GM04504 (cell line): ENCODE measurements at regions not wholly inside any gene's neighbourhood (a gene's known extent, or its start where the extent isn't known, plus 50 kb on each side); places are given as distances from the start of the nearest gene placed in this dataset.
A peak's percentile ranks its signal among the peaks of the same experiment; 100 is the strongest.
"Not testable (repeated sequence)": the region's sequence is repeated elsewhere in the genome, so short reads cannot be mapped to it uniquely, and the experiment has no call there.

Experiments
- DNase-seq: peaks from one replicate; pipeline ENCODE4 v3.0.0-alpha.2; 2012; ENCODE audit warnings: low read depth

DNA sequence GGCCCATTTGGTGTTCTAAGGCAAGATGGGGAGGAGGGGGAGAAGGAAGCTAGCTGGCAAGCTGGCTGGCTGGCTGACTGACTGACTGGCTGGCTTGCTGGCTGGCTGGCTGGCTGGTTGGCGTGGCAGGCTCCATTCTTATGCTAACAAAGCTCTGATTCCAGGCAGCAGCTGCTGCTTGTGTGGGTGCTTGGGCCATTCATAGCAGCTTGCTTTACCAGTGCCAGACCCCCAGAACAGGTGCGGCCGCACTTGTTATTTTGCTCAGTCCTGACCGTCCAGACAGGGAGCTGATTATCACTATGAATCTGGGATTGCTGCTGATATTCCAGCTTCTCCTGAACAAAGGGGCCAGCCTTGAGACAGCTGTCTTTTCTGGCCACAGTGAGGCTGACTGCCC is 131.2 kb upstream of the PAK3 start:
- no peak for DNase-seq

DNA sequence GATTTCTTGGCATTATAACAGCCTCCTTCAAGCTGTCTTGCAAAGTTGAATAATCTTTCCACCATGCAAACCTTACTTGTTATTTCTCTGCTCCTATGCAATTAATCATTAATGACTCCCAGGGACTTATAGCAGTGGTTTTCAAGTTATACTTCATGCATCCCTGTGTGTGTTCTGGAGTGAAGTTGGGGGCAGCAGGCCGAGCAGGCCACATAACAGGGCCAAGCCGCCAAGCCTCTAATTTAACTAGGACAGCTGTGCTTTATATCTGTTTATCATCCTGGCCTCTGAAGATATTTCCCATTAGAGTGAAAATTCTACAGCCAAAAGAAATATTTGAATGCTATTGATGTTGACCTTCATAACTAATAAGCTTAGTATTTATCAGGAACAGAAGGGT is 133.5 kb upstream of the PAK3 start:
- DNase-seq, result no peak

DNA sequence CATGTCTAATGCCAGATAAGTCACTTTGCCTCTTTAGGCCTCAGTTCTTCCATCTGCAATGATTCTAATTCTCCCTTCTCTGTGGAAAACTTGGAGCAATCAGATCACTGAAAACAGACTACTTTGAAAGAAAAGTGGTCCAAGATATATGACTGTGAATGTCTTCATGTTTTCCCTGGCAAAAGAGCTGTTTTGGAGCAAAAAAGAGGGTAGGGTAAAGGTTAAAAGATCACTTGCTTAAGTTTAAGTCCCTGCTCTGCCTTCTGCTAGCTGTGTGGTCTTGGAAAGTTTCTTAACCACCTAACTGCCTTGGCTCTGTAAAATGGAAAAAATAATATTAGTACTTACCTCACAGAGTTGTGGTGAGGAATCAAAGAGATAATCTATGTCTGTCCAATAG is 140.3 kb upstream of the PAK3 start:
- DNase-seq, result no peak

DNA sequence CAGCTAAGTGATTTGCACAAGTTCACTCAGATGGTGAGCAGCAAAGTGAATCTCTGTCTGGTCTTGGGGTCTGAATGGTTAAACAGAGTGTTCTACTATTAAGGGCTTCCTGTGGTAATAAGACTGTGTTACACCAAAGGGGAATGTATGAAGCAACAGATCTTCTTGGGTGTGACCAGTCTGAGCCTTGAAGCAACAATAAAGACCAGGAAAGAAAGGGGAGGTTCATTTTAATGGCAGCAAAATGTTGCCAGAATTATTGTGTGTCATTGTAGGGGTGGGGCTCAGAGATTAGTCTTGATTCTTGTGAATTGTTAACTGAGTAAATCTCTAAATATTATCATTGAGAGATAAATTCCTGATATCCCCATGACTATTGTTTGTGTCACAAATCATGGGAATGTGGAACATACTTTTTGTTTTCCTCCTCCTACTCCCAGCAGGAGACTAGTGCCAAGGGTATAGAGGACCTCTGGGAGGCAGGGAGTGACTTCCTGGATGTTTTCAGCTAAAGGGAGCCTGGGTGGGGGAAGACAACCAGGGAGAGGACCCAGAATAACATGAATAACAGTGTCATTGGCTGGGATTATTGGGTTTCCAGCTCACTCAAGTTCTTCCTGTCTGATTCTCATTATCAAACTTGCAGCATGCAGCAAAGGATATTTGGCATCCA is 141.4 kb upstream of the PAK3 start:
- DNase-seq, result no peak

DNA sequence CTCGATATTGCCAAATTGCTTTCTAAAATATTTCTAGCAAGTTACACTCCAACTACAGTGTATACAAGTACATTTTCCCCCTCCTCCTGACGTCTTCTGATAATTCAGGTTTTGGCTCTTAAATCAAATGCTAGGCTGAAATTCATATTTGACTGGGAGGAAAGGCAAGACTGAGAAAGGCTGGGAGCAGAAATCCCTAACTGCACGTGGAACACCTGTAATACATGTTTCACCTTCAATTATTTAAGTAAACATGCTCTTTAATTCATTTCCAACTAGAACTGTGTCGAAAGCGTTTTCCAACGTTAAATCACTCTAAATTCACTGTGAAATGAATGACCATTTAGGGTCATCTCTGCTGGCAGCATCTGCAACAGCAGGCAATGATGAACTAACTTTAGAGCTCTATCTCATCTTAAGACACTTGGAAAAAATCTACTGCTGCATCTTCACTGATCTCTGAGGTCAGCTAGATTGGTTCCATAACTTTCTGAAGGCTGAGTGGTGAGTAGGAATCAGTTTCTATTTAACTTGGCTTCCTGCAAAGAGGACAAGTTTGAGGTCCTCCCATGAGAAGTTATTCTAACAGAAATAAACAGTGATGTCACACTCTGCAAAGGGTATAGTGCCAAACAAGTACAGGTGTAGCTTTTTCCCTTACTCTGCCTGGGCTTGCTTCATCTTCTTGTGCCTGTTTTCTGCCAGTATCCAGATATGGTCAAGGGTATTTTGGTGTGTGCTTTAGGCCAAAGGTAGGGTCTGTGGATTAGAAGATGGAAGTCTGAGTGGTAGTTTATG is 144.3 kb upstream of the PAK3 start:
- no peak for DNase-seq

DNA sequence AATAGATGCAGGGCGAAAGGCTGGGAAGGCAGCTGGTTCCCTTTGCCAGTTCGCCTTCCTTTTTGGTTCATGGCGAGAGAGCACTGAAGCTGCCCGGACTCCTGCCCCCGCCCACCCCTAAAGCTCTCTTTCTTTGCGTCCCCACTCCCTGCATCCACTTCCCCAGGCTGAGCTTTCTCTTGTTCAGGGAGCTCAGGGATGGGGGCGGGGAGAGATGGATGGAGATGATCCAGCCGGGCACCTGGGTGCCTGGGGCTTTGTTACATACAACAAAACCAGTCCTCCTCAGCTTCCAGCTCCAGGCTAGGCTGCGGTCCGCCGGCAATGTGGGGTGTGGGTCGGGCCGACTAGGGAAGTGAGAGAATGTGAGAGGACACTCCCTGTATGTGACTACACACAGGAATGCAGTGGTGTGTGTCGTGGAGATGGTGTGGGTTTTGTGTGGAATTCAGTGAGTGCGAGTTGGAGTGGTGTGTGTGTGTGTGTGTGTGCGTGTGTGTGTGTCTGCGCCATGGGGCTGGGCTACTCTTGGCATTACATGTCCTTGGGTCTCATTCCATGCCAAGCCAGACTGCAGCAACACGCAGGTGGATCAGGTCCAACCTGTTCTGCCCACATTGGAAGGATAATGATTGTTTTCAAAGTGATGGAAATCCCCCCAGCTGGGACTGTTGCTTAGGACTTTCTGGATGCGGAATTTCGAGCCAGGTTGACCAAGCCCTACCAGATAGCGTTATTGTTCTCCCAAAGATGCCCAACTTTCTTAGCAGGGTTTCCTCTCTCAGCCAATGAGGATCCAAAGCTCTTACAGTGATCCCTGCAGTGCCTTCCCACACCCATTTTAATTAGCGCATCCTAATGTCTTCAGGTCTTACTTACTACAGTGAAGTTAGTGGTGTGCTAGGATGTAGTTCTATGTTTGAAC is 149.4 kb upstream of the CHRDL1 start:
- DNase-seq, result no peak

DNA sequence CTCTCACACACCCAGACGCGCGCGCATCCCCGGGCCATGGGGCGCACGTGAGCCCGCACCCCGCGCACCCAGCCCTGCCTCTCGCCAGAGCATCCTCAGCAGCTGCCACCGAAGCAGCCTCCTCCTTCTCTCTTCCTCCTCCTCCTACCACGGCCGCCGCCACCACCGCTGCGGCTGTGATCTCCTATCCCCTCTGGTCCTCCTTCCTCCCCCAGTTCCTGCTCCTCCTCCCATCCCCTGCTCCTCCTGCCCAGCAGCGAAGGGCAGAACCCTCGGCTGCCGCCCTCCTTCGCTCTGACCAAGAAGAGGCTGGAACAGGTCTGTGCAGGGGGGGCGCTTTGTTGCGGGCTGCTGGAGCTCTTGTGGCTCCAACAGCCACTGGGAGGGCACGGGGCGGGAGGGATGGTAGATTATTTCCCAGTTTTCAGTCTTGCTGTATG is 148.7 kb upstream of the CHRDL1 start:
- no peak for DNase-seq

DNA sequence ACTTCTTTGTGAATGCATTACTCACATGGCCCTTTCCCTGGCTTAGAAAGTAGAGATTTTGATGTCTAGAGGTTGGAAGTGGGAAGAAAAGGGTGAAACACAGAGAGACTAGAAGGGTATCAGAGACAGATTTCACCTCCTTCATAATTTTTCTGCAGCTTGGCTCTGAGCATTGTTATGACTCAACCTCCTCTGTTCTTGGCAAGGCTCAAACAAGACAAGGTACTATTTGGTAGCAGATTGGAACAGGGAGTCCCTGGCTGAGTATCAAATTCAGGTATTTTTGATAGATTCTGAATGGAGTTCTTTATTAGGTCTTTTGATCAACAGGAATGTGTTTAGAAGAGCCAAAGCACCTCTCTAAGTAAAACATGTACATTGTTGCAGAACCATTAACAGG is 146.3 kb upstream of the CHRDL1 start:
- DNase-seq, result no peak

DNA sequence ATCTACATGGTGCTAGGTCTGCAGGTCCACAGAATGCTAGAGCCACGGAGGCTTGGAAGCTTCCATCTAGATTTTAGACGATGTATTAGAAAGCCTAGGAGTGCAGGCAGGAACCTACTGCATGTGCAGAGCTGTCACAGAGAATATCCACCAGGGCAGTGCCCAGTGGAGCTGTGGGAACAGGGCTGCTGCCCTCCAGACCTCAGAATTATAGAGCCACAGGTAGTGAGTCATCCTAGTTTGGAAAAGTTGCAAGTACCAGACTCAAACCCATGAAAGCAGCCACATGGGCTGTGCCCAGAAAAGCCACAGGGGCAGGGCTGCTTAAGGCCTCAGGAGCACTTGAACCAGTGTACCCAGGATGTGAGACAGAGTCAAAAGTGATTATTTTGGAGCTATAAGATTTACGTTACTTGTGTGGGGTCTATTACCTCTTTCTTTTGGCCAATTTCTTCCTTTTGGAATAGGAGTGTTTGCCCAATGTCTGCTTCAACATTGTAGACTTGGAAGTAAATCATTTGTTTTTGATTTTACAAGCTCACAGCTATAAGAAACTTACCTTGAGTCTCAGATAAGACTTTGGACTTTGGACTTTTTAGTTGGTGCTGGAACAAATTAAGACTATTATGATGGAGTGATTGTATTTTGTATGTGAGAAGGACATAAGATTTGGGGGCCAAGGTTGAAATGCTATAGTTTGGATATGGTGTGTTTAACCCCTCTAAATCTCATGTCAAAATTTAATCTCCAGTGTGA is 143.5 kb upstream of the CHRDL1 start:
- DNase-seq, result no peak

DNA sequence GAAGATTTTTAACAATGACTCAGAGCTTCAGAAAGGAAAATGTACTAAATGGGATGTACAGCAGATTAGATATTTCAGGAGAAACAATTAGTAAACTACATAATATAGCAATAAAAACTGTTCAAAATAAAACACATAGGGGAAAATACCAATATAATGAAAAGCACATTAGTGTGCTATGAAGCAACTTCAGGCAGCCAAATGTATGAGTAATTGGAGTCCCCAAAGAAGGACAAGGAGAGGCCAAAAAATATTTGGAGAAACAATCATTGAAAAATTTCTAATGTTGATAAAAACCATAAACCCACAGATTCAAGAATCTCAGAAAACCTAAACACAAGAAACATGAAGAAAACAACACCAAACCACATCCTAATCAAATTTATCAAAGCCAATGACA is 129.3 kb upstream of the CHRDL1 start:
- no peak for DNase-seq

DNA sequence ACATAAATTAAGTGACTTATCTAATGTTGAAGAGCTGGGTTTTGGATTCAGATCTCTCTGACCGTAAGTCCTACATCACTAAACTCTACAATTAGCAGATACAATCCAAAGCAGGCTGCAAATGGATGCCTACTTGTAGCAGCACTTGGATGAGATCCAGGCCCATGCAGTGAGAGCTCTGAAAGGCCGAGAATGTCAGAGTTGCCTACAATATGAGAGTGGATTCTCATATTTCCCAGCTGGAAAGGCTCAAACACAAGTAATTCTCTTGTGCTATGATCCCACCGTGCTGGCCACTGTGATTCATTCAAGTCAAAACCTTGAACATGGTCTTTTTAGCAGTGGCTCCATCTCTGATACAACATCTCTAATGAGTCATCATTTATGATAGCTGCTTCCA is 125.4 kb upstream of the CHRDL1 start:
- no peak for DNase-seq

DNA sequence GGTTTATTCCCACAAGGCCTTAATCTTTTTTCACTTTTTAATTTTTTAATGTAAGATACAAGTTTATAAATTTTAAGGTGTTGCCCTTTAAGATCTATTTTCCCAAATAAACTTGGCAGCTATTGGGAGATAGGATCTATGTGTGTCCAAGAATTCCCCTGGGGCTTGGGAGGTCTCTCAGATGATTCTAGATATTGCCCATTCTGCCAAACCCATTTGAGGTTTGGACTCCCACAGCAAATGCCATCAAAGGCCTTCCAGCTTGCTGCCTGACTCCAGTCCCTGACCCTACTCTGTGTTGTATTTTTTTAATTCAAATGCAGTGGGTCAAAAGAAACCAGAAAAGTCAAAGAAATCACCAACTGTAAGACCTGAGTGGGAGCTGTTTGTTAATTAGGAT is 120.0 kb upstream of the CHRDL1 start:
- no peak for DNase-seq

DNA sequence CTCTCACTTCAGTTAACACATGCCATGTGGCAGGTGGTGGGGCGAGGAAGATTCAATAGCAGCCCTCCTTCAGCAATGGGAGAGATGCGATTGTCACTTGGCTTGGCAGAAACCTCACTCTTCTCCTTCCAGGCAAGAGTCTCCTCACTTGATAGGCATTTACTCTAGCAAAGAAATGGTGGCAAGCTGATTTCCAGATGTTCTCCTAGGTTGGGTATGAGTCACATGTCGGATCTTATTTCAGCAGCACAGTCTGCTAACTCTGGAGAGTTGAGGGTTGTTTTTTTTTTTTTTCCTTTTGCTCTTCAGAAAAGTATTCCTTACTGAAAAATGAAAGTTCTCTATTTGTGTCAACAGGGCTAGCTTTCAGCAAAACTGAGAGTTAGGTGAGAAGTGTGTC is 119.5 kb upstream of the CHRDL1 start:
- peak; percentile 48 for DNase-seq

DNA sequence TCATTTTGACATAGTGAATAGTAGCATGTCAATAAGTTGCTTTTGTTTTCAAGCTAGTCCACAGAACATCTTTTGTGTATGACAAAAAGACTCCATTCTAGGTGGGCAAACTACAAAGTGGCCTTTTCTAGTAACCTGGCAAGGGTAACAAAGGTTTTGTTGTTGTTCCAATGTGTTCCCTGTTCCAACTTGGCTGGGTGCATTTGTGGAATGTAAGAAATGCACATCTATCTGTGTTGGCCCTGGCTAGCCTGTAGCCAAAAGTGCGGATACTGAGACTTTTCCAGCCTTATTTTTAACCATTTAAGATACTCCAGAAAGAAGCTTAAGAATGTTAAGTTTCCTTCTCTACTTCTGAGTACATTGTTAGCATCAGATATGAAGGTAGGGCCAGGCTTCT is 118.7 kb upstream of the CHRDL1 start:
- DNase-seq, result no peak

DNA sequence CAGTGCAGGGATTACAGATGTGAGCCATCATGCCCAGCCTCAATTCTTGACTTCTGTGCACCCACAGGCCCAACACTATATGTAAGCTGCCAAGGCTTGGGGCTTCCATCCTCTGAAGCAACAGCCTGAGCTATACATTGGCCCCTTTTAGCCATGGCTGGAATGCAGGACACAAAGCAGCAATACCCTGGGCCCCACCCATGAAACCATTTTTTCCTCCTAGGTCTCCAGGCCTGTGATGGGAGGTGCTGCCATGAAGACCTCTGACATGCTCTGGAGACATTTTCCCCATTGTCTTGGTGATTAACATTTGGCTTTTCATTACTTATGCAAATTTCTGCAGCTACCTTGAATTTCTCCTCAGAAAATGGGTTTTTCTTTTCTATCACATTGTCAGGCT is 109.1 kb upstream of the CHRDL1 start:
- DNase-seq, result not testable (repeated sequence)

DNA sequence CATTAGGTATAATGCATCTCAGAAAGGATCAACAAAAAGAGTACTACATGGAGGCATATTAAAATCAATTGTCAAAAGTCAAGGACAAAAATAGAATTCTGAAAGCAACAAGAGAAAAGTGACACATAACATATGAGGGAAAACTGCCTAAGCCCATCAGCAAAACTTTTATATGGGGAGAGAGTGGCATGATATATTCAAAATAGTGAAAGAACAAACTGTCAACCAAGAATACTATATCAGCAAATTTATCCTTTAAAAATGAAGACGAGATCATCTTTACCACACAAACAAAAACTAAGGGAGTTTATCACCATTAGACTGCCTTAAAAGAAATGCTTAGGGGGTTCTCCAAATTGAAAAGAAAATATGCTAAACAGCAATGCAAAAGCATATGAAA is 86.4 kb upstream of the CHRDL1 start:
- DNase-seq, result no peak

DNA sequence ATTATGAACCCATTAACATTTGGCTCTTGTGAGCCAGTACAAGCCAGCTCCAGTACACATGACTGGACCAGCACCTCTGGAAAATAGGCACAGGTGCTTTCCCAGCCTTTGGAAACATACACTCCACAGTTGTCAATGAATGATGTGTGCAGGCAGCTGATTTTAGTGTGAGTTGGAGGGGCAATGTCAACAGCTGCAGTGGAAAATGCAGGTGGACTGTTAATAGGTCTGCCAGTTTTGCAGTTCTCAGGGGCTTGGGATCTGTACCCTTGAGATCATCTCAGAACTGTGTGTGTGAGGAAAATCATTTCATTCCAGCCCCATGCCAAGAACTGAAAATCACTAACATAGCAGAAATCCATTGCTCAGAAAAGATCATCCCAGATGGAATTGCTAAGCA is 81.7 kb upstream of the CHRDL1 start:
- no peak for DNase-seq

DNA sequence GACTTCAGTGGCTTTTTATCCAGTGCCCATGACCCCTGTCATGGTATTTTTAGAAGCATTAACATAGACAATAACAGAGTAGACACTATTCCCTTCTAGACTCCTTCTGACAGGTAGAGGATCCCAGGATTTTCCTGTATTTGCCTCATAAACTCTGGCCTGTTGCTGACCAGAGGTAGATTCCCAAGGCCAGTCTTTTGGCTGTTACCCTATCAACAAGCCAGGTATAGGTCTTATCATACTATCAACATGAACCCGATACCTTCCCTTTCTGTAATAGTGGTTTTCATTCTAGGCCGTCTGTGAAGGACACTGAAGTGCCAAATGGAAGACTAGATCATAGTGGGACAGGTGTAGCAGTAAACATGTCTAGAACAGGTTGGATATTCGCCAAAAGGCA is 76.2 kb upstream of the CHRDL1 start:
- DNase-seq, result no peak

DNA sequence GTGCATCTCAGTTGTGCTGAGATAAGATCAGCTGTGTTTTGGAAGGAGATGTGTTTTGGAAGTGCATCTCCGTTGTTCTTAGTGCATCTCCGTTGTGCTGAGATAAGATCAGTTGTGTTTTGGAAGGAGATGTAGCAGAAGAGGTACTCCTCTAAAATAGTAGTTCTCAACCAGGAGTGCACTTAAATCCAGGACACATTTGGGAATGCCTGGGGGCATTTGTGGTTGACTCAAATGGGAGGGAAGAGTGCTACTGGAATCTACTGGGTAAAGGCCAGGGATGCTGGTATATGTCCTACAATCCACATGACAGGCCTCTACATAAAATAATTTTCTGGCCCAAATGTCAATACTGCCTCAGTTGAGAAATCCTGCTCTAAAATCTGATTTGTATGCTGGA is 70.8 kb upstream of the CHRDL1 start:
- no peak for DNase-seq

DNA sequence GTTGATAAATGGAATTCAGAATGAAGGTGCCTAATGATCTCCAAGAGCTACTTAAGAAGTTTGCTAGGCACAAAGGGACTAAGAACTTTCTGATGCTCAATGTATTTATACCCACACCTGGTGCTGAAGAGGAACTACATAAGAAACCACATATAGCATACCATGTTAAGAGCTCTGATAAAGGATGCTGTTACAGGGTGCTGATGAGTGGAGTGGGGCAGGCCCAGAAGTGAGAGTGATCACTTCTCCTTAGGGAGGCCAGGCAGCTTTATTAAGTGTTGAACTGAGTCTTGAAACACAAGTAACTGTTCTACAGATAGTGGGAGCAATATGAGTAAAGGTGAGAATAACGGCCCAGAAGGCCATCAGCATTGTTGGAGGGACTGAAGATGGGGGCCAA is 68.3 kb upstream of the CHRDL1 start:
- no peak for DNase-seq

DNA sequence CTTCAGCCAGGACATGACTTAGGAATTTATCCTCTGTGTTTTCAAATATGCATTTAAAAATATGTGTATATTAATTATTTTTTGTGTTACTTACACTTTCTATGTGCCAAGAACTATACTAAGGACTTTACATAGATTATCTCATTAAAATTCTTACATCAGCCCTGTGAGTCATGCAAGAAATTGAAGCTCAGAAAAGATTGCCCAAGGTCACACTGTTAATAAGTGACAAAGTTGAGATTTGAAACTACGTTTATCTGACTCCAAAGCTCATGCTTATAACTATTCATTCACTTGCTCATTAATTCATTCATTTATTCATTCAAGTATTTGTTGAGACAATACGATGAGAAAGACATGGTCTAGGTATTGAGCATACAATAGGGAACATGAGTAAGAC is 62.9 kb upstream of the CHRDL1 start:
- no peak for DNase-seq

DNA sequence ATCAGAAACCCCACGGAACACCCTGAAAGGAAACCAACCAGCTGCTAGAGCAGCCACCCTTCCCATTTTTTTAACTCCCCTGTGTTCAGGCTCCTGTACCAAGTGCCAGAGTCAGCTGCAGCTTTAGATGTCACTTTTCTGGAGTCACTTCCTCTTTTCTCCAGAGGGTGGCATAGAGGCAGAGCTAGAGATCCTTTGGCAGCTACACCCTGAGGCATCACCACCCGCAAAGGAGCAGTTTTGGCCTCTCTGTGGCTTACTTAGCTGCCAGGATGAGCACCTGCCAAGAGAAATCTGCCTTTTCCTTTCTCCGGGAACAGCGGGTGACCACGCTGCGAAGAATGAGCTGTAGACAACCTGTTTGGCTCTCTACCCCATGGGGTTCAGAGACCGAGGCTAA is 58.0 kb upstream of the CHRDL1 start:
- no peak for DNase-seq
